ENCODE measurements at regions not wholly inside any gene's neighbourhood (a gene's known extent, or its start where the extent isn't known, plus 50 kb on each side); places are given as distances from the start of the nearest gene placed in this dataset.

DNA sequence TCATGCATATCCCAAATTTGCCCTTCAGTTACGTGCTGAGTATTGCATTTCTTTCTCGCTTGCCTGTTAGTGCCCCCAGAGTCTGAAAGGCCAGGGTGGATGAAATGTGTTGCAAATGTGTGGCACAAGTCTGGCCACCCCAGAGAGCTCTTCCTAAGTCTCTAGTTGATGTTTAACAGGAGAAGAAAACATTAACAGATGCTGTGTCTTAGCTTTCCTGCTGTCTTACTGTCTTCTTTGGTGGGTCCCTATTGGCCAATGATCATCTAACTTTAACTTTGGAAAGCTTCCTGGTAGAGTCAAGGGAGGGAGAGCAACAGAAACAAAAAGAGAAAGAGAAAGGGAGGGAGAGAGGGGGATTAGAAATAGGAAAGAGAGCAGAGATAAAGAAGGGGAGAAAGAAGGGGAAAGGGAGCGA lies 76.7 kb upstream of the P3H2 start:
- in situ Hi-C loops (cut with MboI) = loop anchor here (5.0 kb wide), 1 partner anchor 235 kb away; no protein-coding TSS in a partner anchor
- CTCF ChIA-PET = interaction anchor here (0.7 to 1.9 kb wide), 7 partner anchors 11 to 230 kb away, joined by 3 to 10 read pairs (median 3); no protein-coding TSS in a partner anchor
- no peak overlapping the region for H3K9ac ChIP-seq (ENCODE audit: control insufficient read depth, insufficient read depth, low read length)
- TF ChIP-seq ZNF217 (IDR thresholded peaks at IDR 0.05) = no peak
- 0 out of 2 replicates have a peak, but pooled peaks have one; percentile 27 for TF ChIP-seq EED (IDR thresholded peaks at IDR 0.05; ENCODE audit: low read depth)
- TF ChIP-seq IKZF2 (IDR thresholded peaks at IDR 0.05) = peak in 1 of 2 experiments; percentile 12; a peak in 1 of 4 replicates
- DNase-seq (ENCODE audit: low read depth, low spot score) (no peak), ATAC-seq (peak; percentile 50), FAIRE-seq (no peak)
- H4K20me1 ChIP-seq (ENCODE audit: control insufficient read depth, insufficient read depth) = no peaks in the 10 kb centered on the region
- no peaks in the 10 kb centered on the region for H3K9me3 ChIP-seq (replicated peaks; ENCODE audit: control insufficient read depth, insufficient read depth, low read length)
- POLR2A ChIA-PET = interaction anchor here (1.1 kb wide), 1 partner anchor 77 kb away, joined by 3 read pairs; the partner anchor contains the start of gene P3H2
- H3K79me2 ChIP-seq (ENCODE audit: control insufficient read depth, insufficient read depth, low read length) = no peaks in the 10 kb centered on the region
- intact Hi-C loops (cut with micrococcal nuclease; ENCODE audit: unreplicated experiment) = loop anchor here (5.0 kb wide), 2 partner anchors 80 to 100 kb away; no protein-coding TSS in a partner anchor
- no peaks in the 10 kb centered on the region for H3K4me1 ChIP-seq (ENCODE audit: control insufficient read depth, insufficient read depth, low read length)
- no TSS peak for BruUV-seq (replicated peaks)
- H2AFZ ChIP-seq (ENCODE audit: control insufficient read depth, low read depth, low read length) = no peak overlapping the region
- no peak overlapping the region for H3K4me2 ChIP-seq (ENCODE audit: control insufficient read depth, insufficient read depth)
- no peaks in the 10 kb centered on the region for H3K27me3 ChIP-seq (replicated peaks in 1 of 2; ENCODE audit: control insufficient read depth in 2 of 2, insufficient read depth in 2 of 2, low read length in 1 of 2)
- no peak overlapping the region for H3K4me3 ChIP-seq
- RAD21 ChIA-PET (ENCODE audit: unreplicated experiment) = interaction anchor here (0.6 to 2.5 kb wide), 8 partner anchors 10 to 249 kb away, joined by 3 to 17 read pairs (median 4); partner anchors contain the start of gene P3H2
- SMC1A ChIA-PET (ENCODE audit: uncharacterized antibody, unreplicated experiment) = interaction anchor here (0.7 to 2.3 kb wide), 12 partner anchors 11 to 230 kb away, joined by 3 to 10 read pairs (median 3); partner anchors contain the start of gene P3H2
- WGBS (ENCODE audit: insufficient coverage, insufficient replicate concordance, low lambda C conversion rate, missing lambda C conversion rate) = 72% methylated on average over 3 of the region's 3 CpGs
- no peak overlapping the region for H3K27ac ChIP-seq (ENCODE audit: control insufficient read depth, insufficient read depth)
- no peaks in the 10 kb centered on the region for H3K36me3 ChIP-seq (ENCODE audit: control insufficient read depth in 2 of 2, insufficient read depth in 2 of 2, low read length in 1 of 2)

DNA sequence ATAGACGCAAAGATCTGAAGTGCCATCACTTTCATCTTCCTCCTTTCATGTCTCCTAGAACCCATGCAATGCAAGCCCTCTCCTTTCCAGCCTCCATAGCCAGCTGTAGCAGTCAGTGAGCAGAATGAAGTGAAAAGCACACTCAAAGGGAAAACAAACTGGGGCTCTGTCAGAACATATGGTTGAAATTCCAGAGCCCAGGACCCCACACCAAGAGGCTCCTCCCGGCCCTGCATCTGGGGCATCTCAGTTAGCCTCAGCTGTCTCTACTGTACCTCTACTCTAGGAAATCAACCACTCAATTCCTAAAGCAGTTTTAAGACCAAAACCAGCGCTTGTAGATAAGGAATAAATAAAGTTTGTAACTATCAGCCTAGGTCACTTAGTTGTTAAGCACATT lies 73.8 kb upstream of the P3H2 start:
- Histone ChIP-seq H3K27ac (ENCODE audit: control insufficient read depth, insufficient read depth) (no peak overlapping the region), H3K4me2 (ENCODE audit: control insufficient read depth, insufficient read depth) (no peak overlapping the region), H3K4me1 (ENCODE audit: control insufficient read depth, insufficient read depth, low read length) (no peaks in the 10 kb centered on the region), H4K20me1 (ENCODE audit: control insufficient read depth, insufficient read depth) (no peaks in the 10 kb centered on the region), H3K27me3 (replicated peaks in 1 of 2; ENCODE audit: control insufficient read depth in 2 of 2, insufficient read depth in 2 of 2, low read length in 1 of 2) (no peaks in the 10 kb centered on the region), H2AFZ (ENCODE audit: control insufficient read depth, low read depth, low read length) (no peak overlapping the region), H3K9ac (ENCODE audit: control insufficient read depth, insufficient read depth, low read length) (no peak overlapping the region), H3K36me3 (ENCODE audit: control insufficient read depth in 2 of 2, insufficient read depth in 2 of 2, low read length in 1 of 2) (no peaks in the 10 kb centered on the region), H3K79me2 (ENCODE audit: control insufficient read depth, insufficient read depth, low read length) (no peaks in the 10 kb centered on the region), H3K9me3 (replicated peaks; ENCODE audit: control insufficient read depth, insufficient read depth, low read length) (no peaks in the 10 kb centered on the region), H3K4me3 (no peak overlapping the region)
- WGBS (ENCODE audit: insufficient coverage, insufficient replicate concordance, low lambda C conversion rate, missing lambda C conversion rate) = 52% methylated on average over 3 of the region's 3 CpGs
- in situ Hi-C loops (cut with MboI) (no loop called here), intact Hi-C loops (cut with micrococcal nuclease; ENCODE audit: unreplicated experiment) (no loop called here)
- ATAC-seq = no peak
- no peak for DNase-seq (ENCODE audit: low read depth, low spot score)
- ChIA-PET SMC1A (ENCODE audit: uncharacterized antibody, unreplicated experiment) (interaction anchor here (0.7 to 1.5 kb wide), 8 partner anchors 10 to 224 kb away, joined by 3 to 6 read pairs (median 4); partner anchors contain the start of gene P3H2), RAD21 (ENCODE audit: unreplicated experiment) (interaction anchor here (1.2 to 2.2 kb wide), 2 partner anchors 16 to 101 kb away, joined by 3 to 5 read pairs; no protein-coding TSS in a partner anchor), CTCF (interaction anchor here (0.6 to 1.7 kb wide), 4 partner anchors 108 to 1021 kb away, joined by 3 to 4 read pairs (median 3); no protein-coding TSS in a partner anchor), POLR2A (interaction anchor here (0.6 to 2.1 kb wide), 3 partner anchors 15 to 106 kb away, joined by 4 to 7 read pairs (median 5); no protein-coding TSS in a partner anchor)
- no peak for FAIRE-seq
- BruUV-seq (replicated peaks) = no TSS peak
- TF ChIP-seq DPF2 (IDR thresholded peaks at IDR 0.05) (no peak), MEF2A (IDR thresholded peaks at IDR 0.05; ENCODE audit: insufficient read depth, low read depth, low read length) (no peak), MTA2 (IDR thresholded peaks at IDR 0.05; ENCODE audit: low read depth) (no peak), SUZ12 (IDR thresholded peaks at IDR 0.05; ENCODE audit: unreplicated experiment) (no peak), CBFB (IDR thresholded peaks at IDR 0.05; ENCODE audit: low read depth) (no peak), KAT2A (conservative IDR thresholded peaks at IDR 0.05; ENCODE audit: control insufficient read depth, low read depth, low read length) (no peak), EGR1 (IDR thresholded peaks at IDR 0.05; ENCODE audit: borderline replicate concordance in 1 of 2, low read depth in 2 of 2, low read length in 2 of 2) (no peak)
- TF ChIP-seq, protein P1, sequence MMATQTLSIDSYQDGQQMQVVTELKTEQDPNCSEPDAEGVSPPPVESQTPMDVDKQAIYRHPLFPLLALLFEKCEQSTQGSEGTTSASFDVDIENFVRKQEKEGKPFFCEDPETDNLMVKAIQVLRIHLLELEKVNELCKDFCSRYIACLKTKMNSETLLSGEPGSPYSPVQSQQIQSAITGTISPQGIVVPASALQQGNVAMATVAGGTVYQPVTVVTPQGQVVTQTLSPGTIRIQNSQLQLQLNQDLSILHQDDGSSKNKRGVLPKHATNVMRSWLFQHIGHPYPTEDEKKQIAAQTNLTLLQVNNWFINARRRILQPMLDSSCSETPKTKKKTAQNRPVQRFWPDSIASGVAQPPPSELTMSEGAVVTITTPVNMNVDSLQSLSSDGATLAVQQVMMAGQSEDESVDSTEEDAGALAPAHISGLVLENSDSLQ (IDR thresholded peaks at IDR 0.05) = no peak
- TF ChIP-seq, protein P2, sequence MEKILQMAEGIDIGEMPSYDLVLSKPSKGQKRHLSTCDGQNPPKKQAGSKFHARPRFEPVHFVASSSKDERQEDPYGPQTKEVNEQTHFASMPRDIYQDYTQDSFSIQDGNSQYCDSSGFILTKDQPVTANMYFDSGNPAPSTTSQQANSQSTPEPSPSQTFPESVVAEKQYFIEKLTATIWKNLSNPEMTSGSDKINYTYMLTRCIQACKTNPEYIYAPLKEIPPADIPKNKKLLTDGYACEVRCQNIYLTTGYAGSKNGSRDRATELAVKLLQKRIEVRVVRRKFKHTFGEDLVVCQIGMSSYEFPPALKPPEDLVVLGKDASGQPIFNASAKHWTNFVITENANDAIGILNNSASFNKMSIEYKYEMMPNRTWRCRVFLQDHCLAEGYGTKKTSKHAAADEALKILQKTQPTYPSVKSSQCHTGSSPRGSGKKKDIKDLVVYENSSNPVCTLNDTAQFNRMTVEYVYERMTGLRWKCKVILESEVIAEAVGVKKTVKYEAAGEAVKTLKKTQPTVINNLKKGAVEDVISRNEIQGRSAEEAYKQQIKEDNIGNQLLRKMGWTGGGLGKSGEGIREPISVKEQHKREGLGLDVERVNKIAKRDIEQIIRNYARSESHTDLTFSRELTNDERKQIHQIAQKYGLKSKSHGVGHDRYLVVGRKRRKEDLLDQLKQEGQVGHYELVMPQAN (conservative IDR thresholded peaks at IDR 0.05) = no peak
- TF ChIP-seq, protein P3, sequence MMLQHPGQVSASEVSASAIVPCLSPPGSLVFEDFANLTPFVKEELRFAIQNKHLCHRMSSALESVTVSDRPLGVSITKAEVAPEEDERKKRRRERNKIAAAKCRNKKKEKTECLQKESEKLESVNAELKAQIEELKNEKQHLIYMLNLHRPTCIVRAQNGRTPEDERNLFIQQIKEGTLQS (IDR thresholded peaks at IDR 0.05; ENCODE audit: borderline replicate concordance, extremely low read depth, low read depth, low read length) = no peak

Data from GM12878 (cell line).